ENCODE measurements at regions not wholly inside any gene's neighbourhood (a gene's known extent, or its start where the extent isn't known, plus 50 kb on each side); places are given as distances from the start of the nearest gene placed in this dataset.

DNA sequence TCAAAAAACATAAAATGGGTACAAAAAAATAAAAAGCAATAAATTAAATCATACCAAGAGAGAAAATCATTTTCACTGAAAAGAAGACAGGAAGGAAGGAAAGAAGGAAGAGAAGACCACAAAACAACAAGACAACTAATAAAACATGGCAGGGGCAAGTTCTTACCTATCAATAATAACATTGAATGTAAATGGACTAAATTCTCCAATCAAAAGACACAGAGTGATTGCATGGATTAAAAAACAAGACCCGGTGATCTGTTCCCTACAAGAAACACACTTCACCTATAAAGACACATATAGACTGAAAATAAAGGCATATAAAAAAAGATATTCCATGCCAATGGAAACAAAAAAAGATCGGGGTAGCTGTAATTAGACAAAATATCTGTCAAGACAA lies 82.6 kb upstream of the CERS6 start:
- Histone ChIP-seq H3K36me3 (ENCODE audit: insufficient read depth, low read length) (no peaks in the 10 kb centered on the region), H3K9ac (ENCODE audit: low read depth, low read length) (no peak overlapping the region), H2AFZ (ENCODE audit: low read depth, low read length) (no peak overlapping the region), H3K4me3 (ENCODE audit: low read depth in 1 of 2, low read length in 2 of 2) (no peak overlapping the region), H4K20me1 (ENCODE audit: insufficient read depth, low read length) (no peaks in the 10 kb centered on the region), H3K4me1 (ENCODE audit: insufficient read depth, low read length) (peaks cover 17% of the 10 kb centered on the region), H3K79me2 (ENCODE audit: insufficient read depth, low read length) (no peaks in the 10 kb centered on the region), H3K4me2 (ENCODE audit: insufficient read depth, low read length) (no peak overlapping the region), H3K27me3 (ENCODE audit: insufficient read depth, low read length, poor library complexity) (no peaks in the 10 kb centered on the region), H3K9me3 (ENCODE audit: insufficient read depth, low read length, severe bottlenecking) (no peaks in the 10 kb centered on the region), H3K27ac (ENCODE audit: low read length) (no peak overlapping the region)
- no peak for ATAC-seq (ENCODE audit: insufficient read depth, low read depth)
- DNase-seq, result no peak
- no peak for TF ChIP-seq EZH2 (IDR thresholded peaks at IDR 0.05; ENCODE audit: borderline replicate concordance, low read depth, low read length, severe bottlenecking)
- TF ChIP-seq, protein P1, sequence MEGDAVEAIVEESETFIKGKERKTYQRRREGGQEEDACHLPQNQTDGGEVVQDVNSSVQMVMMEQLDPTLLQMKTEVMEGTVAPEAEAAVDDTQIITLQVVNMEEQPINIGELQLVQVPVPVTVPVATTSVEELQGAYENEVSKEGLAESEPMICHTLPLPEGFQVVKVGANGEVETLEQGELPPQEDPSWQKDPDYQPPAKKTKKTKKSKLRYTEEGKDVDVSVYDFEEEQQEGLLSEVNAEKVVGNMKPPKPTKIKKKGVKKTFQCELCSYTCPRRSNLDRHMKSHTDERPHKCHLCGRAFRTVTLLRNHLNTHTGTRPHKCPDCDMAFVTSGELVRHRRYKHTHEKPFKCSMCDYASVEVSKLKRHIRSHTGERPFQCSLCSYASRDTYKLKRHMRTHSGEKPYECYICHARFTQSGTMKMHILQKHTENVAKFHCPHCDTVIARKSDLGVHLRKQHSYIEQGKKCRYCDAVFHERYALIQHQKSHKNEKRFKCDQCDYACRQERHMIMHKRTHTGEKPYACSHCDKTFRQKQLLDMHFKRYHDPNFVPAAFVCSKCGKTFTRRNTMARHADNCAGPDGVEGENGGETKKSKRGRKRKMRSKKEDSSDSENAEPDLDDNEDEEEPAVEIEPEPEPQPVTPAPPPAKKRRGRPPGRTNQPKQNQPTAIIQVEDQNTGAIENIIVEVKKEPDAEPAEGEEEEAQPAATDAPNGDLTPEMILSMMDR (IDR thresholded peaks at IDR 0.05; ENCODE audit: borderline replicate concordance, extremely low read depth, low read length, poor library complexity, severe bottlenecking), result no peak

DNA sequence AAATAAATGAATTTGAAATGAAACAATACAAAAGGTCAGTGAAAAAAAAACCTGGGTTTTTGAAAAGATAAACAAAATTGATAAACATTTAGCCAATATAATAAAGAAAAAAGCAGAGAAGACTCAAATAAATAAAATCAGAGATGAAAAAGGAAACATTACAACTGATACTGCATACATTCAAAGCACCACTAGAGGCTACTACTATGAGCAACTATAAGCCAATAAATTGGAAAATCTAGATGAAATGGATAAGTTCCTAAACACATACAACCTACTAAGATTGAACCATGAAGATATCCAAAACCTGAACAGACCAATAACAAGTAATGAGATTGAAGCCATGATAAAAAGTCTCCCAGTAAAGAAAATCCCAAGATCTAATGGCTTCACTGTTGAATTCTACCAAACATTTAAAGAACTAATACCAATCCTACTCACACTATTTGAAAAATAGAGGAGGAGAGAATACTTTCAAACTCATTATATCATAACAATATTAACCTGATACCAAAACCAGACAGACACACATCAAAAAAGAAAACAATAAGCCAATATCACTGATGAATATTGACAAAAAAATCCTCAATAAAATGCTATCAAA lies 80.8 kb upstream of the CERS6 start:
- no peak overlapping the region for H3K9ac ChIP-seq (ENCODE audit: low read depth, low read length)
- H3K4me3 ChIP-seq (ENCODE audit: low read depth in 1 of 2, low read length in 2 of 2), result no peak overlapping the region
- H4K20me1 ChIP-seq (ENCODE audit: insufficient read depth, low read length), result no peaks in the 10 kb centered on the region
- TF ChIP-seq, protein P1 (IDR thresholded peaks at IDR 0.05; ENCODE audit: borderline replicate concordance, extremely low read depth, low read length, poor library complexity, severe bottlenecking), result peak; percentile 34
- no peak for TF ChIP-seq EZH2 (IDR thresholded peaks at IDR 0.05; ENCODE audit: borderline replicate concordance, low read depth, low read length, severe bottlenecking)
- no peak overlapping the region for H2AFZ ChIP-seq (ENCODE audit: low read depth, low read length)
- no peak overlapping the region for H3K4me2 ChIP-seq (ENCODE audit: insufficient read depth, low read length)
- no peak overlapping the region for H3K27ac ChIP-seq (ENCODE audit: low read length)
- no peaks in the 10 kb centered on the region for H3K79me2 ChIP-seq (ENCODE audit: insufficient read depth, low read length)
- DNase-seq (no peak), ATAC-seq (ENCODE audit: insufficient read depth, low read depth) (no peak)
- H3K27me3 ChIP-seq (ENCODE audit: insufficient read depth, low read length, poor library complexity), result no peaks in the 10 kb centered on the region
- H3K4me1 ChIP-seq (ENCODE audit: insufficient read depth, low read length), result peaks cover 17% of the 10 kb centered on the region
- H3K9me3 ChIP-seq (ENCODE audit: insufficient read depth, low read length, severe bottlenecking), result no peaks in the 10 kb centered on the region
- H3K36me3 ChIP-seq (ENCODE audit: insufficient read depth, low read length), result no peaks in the 10 kb centered on the region

DNA sequence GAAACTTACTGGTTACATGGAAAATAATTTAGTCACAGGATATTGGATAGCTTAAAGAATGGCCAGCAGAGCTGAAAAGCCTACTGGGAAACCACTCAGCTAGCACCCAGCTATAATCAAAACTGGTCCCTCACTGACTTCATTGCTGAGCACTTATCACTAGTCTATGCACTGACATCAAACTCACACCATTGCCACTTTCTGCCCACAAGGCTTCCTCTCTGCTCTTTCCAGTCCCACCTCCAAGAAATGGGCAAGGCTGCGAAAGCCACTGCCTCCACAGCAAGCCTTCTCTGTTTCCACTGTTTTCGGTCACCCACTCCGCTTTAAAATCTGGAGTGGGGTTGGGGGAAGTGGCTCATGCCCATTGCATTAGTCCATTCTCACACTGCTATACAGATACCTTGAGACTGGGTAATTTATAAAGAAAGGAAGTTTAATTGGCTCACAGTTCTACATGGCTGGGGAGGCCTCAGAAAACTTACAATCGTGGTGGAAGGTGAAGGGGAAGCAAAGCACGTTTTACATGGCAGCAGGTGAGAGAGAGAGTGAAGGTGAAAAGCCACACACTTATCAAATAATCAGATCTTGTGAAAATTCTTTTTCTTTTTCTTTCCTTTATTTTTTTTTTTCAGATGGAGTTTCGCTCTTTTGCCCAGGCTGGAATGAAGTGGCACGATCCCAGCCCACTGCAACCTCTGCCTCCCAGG lies 77.0 kb upstream of the CERS6 start:
- no peaks in the 10 kb centered on the region for H4K20me1 ChIP-seq (ENCODE audit: insufficient read depth, low read length)
- H2AFZ ChIP-seq (ENCODE audit: low read depth, low read length), result 0 out of 2 replicates have a peak overlapping the region, but pooled peaks have one; percentile 7
- no peak for TF ChIP-seq EZH2 (IDR thresholded peaks at IDR 0.05; ENCODE audit: borderline replicate concordance, low read depth, low read length, severe bottlenecking)
- TF ChIP-seq, protein P1 (IDR thresholded peaks at IDR 0.05; ENCODE audit: borderline replicate concordance, extremely low read depth, low read length, poor library complexity, severe bottlenecking), result no peak
- no peak overlapping the region for H3K4me3 ChIP-seq (ENCODE audit: low read depth in 1 of 2, low read length in 2 of 2)
- ATAC-seq (ENCODE audit: insufficient read depth, low read depth) (no peak; the same call in 2 of the 3 replicates), DNase-seq (no peak)
- no peaks in the 10 kb centered on the region for H3K27me3 ChIP-seq (ENCODE audit: insufficient read depth, low read length, poor library complexity)
- no peaks in the 10 kb centered on the region for H3K79me2 ChIP-seq (ENCODE audit: insufficient read depth, low read length)
- no peaks in the 10 kb centered on the region for H3K36me3 ChIP-seq (ENCODE audit: insufficient read depth, low read length)
- no peaks in the 10 kb centered on the region for H3K9me3 ChIP-seq (ENCODE audit: insufficient read depth, low read length, severe bottlenecking)
- H3K4me1 ChIP-seq (ENCODE audit: insufficient read depth, low read length), result no peaks in the 10 kb centered on the region
- H3K27ac ChIP-seq (ENCODE audit: low read length), result no peak overlapping the region
- no peak overlapping the region for H3K4me2 ChIP-seq (ENCODE audit: insufficient read depth, low read length)
- H3K9ac ChIP-seq (ENCODE audit: low read depth, low read length), result no peak overlapping the region
